ENCODE measurements at regions not wholly inside any gene's neighbourhood (a gene's known extent, or its start where the extent isn't known, plus 50 kb on each side); places are given as distances from the start of the nearest gene placed in this dataset.

GRCh38 chr6:142659661-142660060, 285.3 kb downstream of the HIVEP2 start:
- Histone ChIP-seq H3K4me3 (no peak overlapping the region), H3K36me3 (no peaks in the 10 kb centered on the region), H3K9me3 (peaks cover 0 to 21% (median 5%) of the 10 kb centered on the region in 12 donors), H3K27me3 (no peaks in the 10 kb centered on the region), H3K27ac (no peak overlapping the region), H3K4me1 (no peaks in the 10 kb centered on the region)
- DNase-seq = no peak
- 64 to 87% (median 80%) methylated on average over 2 of the region's 2 CpGs for WGBS, 4 donors
- no peak for ATAC-seq
- intact Hi-C loops (cut with DNase I) = no loop called here
- TF ChIP-seq CTCF (IDR thresholded peaks at IDR 0.05) (no peak), POLR2A (IDR thresholded peaks at IDR 0.05) (no peak)

- no peaks in the 10 kb centered on the region for H3K36me3 ChIP-seq
- peaks cover 0 to 21% (median 5%) of the 10 kb centered on the region in 12 donors for H3K9me3 ChIP-seq
- no peak overlapping the region for H3K27ac ChIP-seq
- no peaks in the 10 kb centered on the region for H3K27me3 ChIP-seq
- WGBS, 4 donors = 53 to 88% (median 58%) methylated on average over 2 of the region's 2 CpGs
- no peaks in the 10 kb centered on the region for H3K4me1 ChIP-seq
- TF ChIP-seq CTCF (IDR thresholded peaks at IDR 0.05) = no peak
- TF ChIP-seq POLR2A (IDR thresholded peaks at IDR 0.05) = no peak
- DNase-seq = no peak
- ATAC-seq = no peak
- intact Hi-C loops (cut with DNase I) = no loop called here
- H3K4me3 ChIP-seq = no peak overlapping the region
Measured at GRCh38 chr6:142665393-142665792, 279.6 kb downstream of the HIVEP2 start.

- 41 to 55% (median 50%) methylated on average over 4 of the region's 4 CpGs for WGBS, 4 donors
- TF ChIP-seq CTCF (IDR thresholded peaks at IDR 0.05) (no peak), POLR2A (IDR thresholded peaks at IDR 0.05) (no peak)
- intact Hi-C loops (cut with DNase I) = no loop called here
- Histone ChIP-seq H3K36me3 (no peaks in the 10 kb centered on the region), H3K27me3 (no peaks in the 10 kb centered on the region), H3K4me1 (no peaks in the 10 kb centered on the region), H3K9me3 (peaks cover 0 to 21% (median 5%) of the 10 kb centered on the region in 12 donors), H3K27ac (no peak overlapping the region), H3K4me3 (no peak overlapping the region)
- DNase-seq (no peak), ATAC-seq (no peak)
Measured at GRCh38 chr6:142666599-142667185, 278.3 kb downstream of the HIVEP2 start.

- Histone ChIP-seq H3K36me3 (no peaks in the 10 kb centered on the region), H3K4me3 (no peak overlapping the region), H3K27ac (no peak overlapping the region), H3K9me3 (peaks cover 0 to 3% (median 0%) of the 10 kb centered on the region in 12 donors), H3K4me1 (no peaks in the 10 kb centered on the region), H3K27me3 (peaks cover 0 to 7% (median 0%) of the 10 kb centered on the region in 9 donors)
- ATAC-seq = no peak
- intact Hi-C loops (cut with DNase I) = no loop called here
- TF ChIP-seq POLR2A (IDR thresholded peaks at IDR 0.05) = no peak
- TF ChIP-seq CTCF (IDR thresholded peaks at IDR 0.05) = no peak
- WGBS, 4 donors = 94 to 97% (median 97%) methylated on average over 4 of the region's 4 CpGs
- DNase-seq = no peak
Measured at GRCh38 chr6:142669471-142670351, 275.3 kb downstream of the HIVEP2 start.
